ENCODE measurements at regions not wholly inside any gene's neighbourhood (a gene's known extent, or its start where the extent isn't known, plus 50 kb on each side); places are given as distances from the start of the nearest gene placed in this dataset.

DNA sequence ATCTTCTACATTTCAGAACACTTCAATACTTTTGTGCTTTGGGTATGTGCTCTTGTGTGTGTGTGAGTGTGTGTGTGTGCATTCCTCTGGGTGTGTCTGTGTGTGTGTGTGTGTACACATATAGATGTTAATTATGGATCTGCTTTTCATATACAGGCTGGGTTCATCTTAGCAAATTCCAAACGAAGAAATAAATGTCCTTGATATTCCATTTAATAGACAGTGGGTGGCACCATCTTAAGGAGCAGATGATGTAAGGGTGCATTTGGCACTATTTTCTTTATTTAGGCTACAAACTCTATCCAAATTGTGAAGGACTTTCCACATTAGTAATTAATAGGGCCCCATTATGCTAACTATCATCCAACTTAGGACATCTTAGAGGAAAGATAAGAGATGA lies 425.8 kb upstream of the POU3F3 start:
- TF ChIP-seq, protein P1, sequence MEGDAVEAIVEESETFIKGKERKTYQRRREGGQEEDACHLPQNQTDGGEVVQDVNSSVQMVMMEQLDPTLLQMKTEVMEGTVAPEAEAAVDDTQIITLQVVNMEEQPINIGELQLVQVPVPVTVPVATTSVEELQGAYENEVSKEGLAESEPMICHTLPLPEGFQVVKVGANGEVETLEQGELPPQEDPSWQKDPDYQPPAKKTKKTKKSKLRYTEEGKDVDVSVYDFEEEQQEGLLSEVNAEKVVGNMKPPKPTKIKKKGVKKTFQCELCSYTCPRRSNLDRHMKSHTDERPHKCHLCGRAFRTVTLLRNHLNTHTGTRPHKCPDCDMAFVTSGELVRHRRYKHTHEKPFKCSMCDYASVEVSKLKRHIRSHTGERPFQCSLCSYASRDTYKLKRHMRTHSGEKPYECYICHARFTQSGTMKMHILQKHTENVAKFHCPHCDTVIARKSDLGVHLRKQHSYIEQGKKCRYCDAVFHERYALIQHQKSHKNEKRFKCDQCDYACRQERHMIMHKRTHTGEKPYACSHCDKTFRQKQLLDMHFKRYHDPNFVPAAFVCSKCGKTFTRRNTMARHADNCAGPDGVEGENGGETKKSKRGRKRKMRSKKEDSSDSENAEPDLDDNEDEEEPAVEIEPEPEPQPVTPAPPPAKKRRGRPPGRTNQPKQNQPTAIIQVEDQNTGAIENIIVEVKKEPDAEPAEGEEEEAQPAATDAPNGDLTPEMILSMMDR (IDR thresholded peaks at IDR 0.05) = no peak
- no peak for TF ChIP-seq POLR2A (IDR thresholded peaks at IDR 0.05)

Measured in lower leg skin (tissue), 3 donors.